ENCODE measurements at regions not wholly inside any gene's neighbourhood (a gene's known extent, or its start where the extent isn't known, plus 50 kb on each side); places are given as distances from the start of the nearest gene placed in this dataset.
"Not testable (repeated sequence)": the region's sequence is repeated elsewhere in the genome, so short reads cannot be mapped to it uniquely, and the experiment has no call there.

- no peak for TF ChIP-seq CTCF (conservative IDR thresholded peaks at IDR 0.05; ENCODE audit: low read depth, low read length)
- DNase-seq (ENCODE audit: low read depth): no peak
- no peak overlapping the region for H3K4me3 ChIP-seq (ENCODE audit: low read depth, low read length)
Measured at GRCh38 chr9:102483651-102484050, 511.5 kb upstream of the CYLC2 start.

- no peak for DNase-seq (ENCODE audit: low read depth)
- no peak for TF ChIP-seq CTCF (conservative IDR thresholded peaks at IDR 0.05; ENCODE audit: low read depth, low read length)
Measured at GRCh38 chr9:102482776-102483175, 512.4 kb upstream of the CYLC2 start.

GRCh38 chr9:102479191-102479590 lies 515.9 kb upstream of the CYLC2 start:
- H3K4me3 ChIP-seq (ENCODE audit: low read depth, low read length): no peak overlapping the region
- TF ChIP-seq CTCF (conservative IDR thresholded peaks at IDR 0.05; ENCODE audit: low read depth, low read length): no peak
- DNase-seq (ENCODE audit: low read depth): peak; percentile 3

More at GRCh38 chr9:102482776-102483175, 512.4 kb upstream of the CYLC2 start:
- no peak overlapping the region for H3K4me3 ChIP-seq (ENCODE audit: low read depth, low read length)

GRCh38 chr9:102474357-102474756 lies 520.8 kb upstream of the CYLC2 start:
- no peak for DNase-seq (ENCODE audit: low read depth)
- no peak overlapping the region for H3K4me3 ChIP-seq (ENCODE audit: low read depth, low read length)
- no peak for TF ChIP-seq CTCF (conservative IDR thresholded peaks at IDR 0.05; ENCODE audit: low read depth, low read length)

- DNase-seq (ENCODE audit: low read depth); H3K4me3 ChIP-seq (ENCODE audit: low read depth, low read length): not testable (repeated sequence)
Measured at GRCh38 chr9:102469430-102469829, 525.7 kb upstream of the CYLC2 start.

GRCh38 chr9:102461156-102461819 lies 533.8 kb upstream of the CYLC2 start:
- peak; percentile 4 for DNase-seq (ENCODE audit: low read depth)
- H3K4me3 ChIP-seq (ENCODE audit: low read depth, low read length): no peak overlapping the region
- TF ChIP-seq CTCF (conservative IDR thresholded peaks at IDR 0.05; ENCODE audit: low read depth, low read length): no peak

GRCh38 chr9:102459828-102460227 lies 535.3 kb upstream of the CYLC2 start:
- no peak for DNase-seq (ENCODE audit: low read depth)
- TF ChIP-seq CTCF (conservative IDR thresholded peaks at IDR 0.05; ENCODE audit: low read depth, low read length): no peak
- no peak overlapping the region for H3K4me3 ChIP-seq (ENCODE audit: low read depth, low read length)
